Stimulated activated CD4-positive, alpha-beta T cell treated with anti-CD3 and anti-CD28 coated beads, TNF-alpha, amount 100 ng/mL, for 4 hours (primary cell): ENCODE measurements at regions not wholly inside any gene's neighbourhood (a gene's known extent, or its start where the extent isn't known, plus 50 kb on each side); places are given as distances from the start of the nearest gene placed in this dataset.
"Not testable (repeated sequence)": the region's sequence is repeated elsewhere in the genome, so short reads cannot be mapped to it uniquely, and the experiment has no call there.

Experiments used
- DNase-seq, 3 experiments: peaks; one replicate each; pipeline ENCODE4 v3.0.0-alpha.2; 2020; ENCODE audit warnings: low read depth in 3 of 3

- no peak for DNase-seq
Observed at GRCh38 chr13:85603735-85604134, 195.5 kb downstream of the SLITRK6 start.

GRCh38 chr13:85601526-85601925, 197.7 kb downstream of the SLITRK6 start:
- DNase-seq: no peak

- DNase-seq: no peak
Observed at GRCh38 chr13:85597790-85598500, 201.3 kb downstream of the SLITRK6 start.

- no peak for DNase-seq
Observed at GRCh38 chr13:85592211-85592610, 207.0 kb downstream of the SLITRK6 start.

- no peak for DNase-seq
Observed at GRCh38 chr13:85590231-85590931, 208.8 kb downstream of the SLITRK6 start.

- DNase-seq: no peak
Observed at GRCh38 chr13:85589021-85589420, 210.2 kb downstream of the SLITRK6 start.

- no peak for DNase-seq
Observed at GRCh38 chr13:85588359-85588758, 210.9 kb downstream of the SLITRK6 start.

- no peak for DNase-seq
Observed at GRCh38 chr13:85586856-85587255, 212.4 kb downstream of the SLITRK6 start.

- DNase-seq: no peak
Observed at GRCh38 chr13:85586422-85586831, 212.8 kb downstream of the SLITRK6 start.

GRCh38 chr13:85582890-85583289, 216.3 kb downstream of the SLITRK6 start:
- no peak for DNase-seq

- no peak for DNase-seq
Observed at GRCh38 chr13:85575110-85575509, 224.1 kb downstream of the SLITRK6 start.

GRCh38 chr13:85567909-85568308, 231.3 kb downstream of the SLITRK6 start:
- DNase-seq: no peak

- DNase-seq: no peak
Observed at GRCh38 chr13:85565652-85566051, 233.6 kb downstream of the SLITRK6 start.

- DNase-seq: no peak
Observed at GRCh38 chr13:85564598-85564997, 234.6 kb downstream of the SLITRK6 start.

GRCh38 chr13:85562282-85562681, 236.9 kb downstream of the SLITRK6 start:
- DNase-seq: no peak

- DNase-seq: no peak
Observed at GRCh38 chr13:85557691-85558467, 241.3 kb downstream of the SLITRK6 start.

- no peak for DNase-seq
Observed at GRCh38 chr13:85551012-85551411, 248.2 kb downstream of the SLITRK6 start.

GRCh38 chr13:85549819-85550218, 249.4 kb downstream of the SLITRK6 start:
- DNase-seq: no peak

GRCh38 chr13:85548845-85549244, 250.4 kb downstream of the SLITRK6 start:
- not testable (repeated sequence) for DNase-seq

GRCh38 chr13:85545771-85546170, 253.4 kb downstream of the SLITRK6 start:
- DNase-seq: no peak

GRCh38 chr13:85544756-85545155, 254.5 kb downstream of the SLITRK6 start:
- no peak for DNase-seq

GRCh38 chr13:85543144-85543543, 256.1 kb downstream of the SLITRK6 start:
- no peak for DNase-seq

- no peak for DNase-seq
Observed at GRCh38 chr13:85541476-85541875, 257.7 kb downstream of the SLITRK6 start.
